Fibroblast of skin of abdomen (primary cell): ENCODE measurements at regions not wholly inside any gene's neighbourhood (a gene's known extent, or its start where the extent isn't known, plus 50 kb on each side); places are given as distances from the start of the nearest gene placed in this dataset.
"Not testable (repeated sequence)": the region's sequence is repeated elsewhere in the genome, so short reads cannot be mapped to it uniquely, and the experiment has no call there.

Source experiments
- DNase-seq: peaks from one replicate; pipeline ENCODE4 v3.0.0-alpha.2; 2013

DNA sequence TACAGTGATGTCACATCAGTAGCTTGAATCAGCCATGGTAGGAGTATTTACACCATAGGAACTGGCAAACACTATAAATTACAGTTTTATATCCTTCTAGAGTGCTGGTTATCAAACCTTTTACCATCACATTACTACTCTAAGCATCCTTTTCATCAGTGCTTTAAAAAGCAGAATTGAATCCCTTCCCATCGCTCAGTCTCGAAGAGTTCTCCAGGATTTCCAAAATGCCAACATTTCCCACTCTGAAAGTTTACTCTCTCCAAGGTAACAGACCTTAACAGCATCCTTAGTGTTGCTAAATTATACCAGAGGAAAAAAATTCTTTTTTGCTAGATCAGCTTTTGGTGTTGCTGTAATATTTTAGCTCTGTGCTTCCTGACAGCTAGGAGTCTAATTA, 209.4 kb upstream of the USP15 start:
- no peak for DNase-seq

- no peak for DNase-seq
Measured at GRCh38 chr12:62069976-62070375, 190.2 kb upstream of the USP15 start.

GRCh38 chr12:62073236-62073635, 187.0 kb upstream of the USP15 start:
- not testable (repeated sequence) for DNase-seq

GRCh38 chr12:62075870-62076269, 184.3 kb upstream of the USP15 start:
- no peak for DNase-seq

DNA sequence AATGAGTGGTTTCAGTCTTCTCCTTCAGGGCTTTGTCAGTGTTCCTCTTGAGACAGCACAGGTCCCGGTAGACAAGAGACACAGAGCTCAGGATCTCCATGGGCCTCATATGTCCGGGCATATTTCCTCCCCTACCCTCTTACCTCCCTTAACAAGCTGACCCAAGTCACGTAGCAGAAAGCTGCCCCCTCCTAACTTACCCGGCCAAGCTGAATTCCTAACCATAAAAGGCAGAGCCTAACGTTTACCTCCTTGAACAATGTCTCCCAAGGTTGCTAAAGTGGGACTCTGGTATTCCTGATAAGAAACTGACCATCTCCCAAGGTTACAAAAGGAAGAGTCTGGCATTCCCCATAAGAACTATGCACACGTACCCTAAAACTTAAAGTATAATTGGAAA, 182.2 kb upstream of the USP15 start:
- no peak for DNase-seq

DNA sequence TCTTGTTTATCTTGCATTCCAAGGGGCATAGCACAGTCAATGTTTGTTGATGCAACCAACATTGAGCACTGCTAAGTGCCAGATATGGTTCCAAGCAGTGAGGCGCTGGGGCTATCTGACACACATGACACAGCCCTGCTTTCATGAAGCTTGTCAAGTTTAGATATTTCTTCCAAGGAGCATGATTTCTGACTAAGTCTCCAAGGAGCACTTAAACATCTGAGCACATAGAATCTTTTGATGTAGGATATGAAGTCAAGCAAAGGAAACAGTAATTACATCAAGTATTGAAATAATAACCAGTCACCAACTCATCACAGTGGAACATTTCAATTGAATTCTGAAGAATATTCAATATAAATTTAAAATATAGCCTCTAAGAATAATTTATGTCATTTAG, 177.8 kb upstream of the USP15 start:
- no peak for DNase-seq

DNA sequence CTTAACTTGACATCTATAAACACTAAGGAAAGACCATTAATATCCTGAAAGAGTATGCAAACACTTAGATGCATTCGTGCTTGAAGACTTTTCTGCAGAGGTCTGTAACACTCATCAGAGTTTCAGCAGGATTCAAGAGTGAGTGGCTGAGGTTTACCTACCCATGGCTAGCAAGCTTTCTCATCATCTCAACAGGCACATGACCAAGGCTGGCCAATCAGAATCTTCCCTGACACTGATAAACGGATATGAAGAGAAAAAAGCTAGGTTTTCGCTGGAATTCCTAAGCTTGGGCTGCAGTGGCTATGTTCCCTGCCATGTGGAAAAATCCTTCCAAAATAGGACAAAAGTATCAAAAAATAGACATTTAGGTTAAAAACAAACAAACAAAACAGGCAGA, 162.1 kb upstream of the USP15 start:
- DNase-seq: no peak

- no peak for DNase-seq
Measured at GRCh38 chr12:62103748-62104147, 156.5 kb upstream of the USP15 start.

- DNase-seq: no peak
Measured at GRCh38 chr12:62106547-62107185, 153.5 kb upstream of the USP15 start.

GRCh38 chr12:62113366-62114011, 146.7 kb upstream of the USP15 start:
- DNase-seq: no peak

DNA sequence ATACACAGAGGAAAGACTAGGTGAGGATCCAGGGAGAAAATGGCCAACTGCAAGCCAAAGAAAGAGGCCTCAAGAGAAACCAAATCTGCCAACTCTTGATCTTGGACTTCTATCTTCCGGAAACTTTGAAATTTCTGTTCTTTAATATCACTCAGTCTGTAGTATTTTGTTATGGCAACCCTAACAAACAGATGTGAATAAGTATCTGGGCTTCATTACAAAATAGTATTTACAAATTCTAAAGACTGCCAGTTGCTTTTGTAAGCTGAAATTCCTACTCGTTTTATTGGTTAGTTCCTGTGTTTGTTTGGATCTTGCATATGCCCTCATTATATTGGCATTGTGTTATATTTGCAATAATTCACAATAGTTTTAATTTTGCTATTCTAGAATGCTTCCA, 143.2 kb upstream of the USP15 start:
- DNase-seq: no peak

DNA sequence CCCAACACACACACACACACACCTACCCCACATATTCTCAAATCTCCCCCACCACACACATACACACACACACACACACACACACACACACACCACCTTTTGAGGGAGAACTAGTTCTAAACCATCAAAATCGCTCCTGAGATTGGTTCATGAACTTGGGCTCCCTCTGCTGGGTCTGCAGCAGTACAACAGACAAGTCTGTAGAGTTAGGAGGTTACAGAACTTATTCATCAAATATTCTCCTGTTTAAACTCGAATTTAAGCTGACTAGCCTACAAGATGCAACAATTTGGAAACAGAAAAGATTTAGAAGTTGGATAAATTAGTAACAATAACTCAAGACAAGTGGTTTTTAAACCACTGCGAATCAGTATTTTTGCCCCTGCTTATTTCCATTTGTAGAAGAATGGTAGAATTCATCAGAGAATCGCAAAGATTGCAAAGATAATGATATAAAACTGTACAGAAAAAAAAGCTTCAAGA, 136.4 kb upstream of the USP15 start:
- peak; percentile 51 for DNase-seq

DNA sequence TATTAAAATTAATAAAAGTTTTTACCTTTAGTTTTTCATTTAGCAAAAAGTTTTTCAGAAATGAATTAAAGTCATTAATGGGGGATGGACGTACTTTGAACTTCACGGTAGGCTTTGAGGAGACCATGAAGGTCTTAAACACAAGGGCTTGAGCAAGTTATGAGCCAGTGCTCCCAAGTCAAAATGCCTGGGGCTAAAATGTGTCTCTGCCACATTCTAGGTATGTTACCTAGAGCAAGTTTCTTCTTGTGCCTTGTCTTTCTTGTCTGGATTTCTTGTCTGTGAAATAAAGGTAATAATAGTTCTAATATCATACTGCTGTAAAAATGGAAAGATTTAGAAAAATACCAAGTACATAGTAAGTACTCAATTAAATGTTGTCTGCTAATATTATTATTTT, 132.7 kb upstream of the USP15 start:
- DNase-seq: no peak

- DNase-seq: peak; percentile 5
Measured at GRCh38 chr12:62128175-62128975, 131.8 kb upstream of the USP15 start.

- DNase-seq: no peak
Measured at GRCh38 chr12:62129291-62129690, 130.9 kb upstream of the USP15 start.

GRCh38 chr12:62130402-62130801, 129.8 kb upstream of the USP15 start:
- no peak for DNase-seq

DNA sequence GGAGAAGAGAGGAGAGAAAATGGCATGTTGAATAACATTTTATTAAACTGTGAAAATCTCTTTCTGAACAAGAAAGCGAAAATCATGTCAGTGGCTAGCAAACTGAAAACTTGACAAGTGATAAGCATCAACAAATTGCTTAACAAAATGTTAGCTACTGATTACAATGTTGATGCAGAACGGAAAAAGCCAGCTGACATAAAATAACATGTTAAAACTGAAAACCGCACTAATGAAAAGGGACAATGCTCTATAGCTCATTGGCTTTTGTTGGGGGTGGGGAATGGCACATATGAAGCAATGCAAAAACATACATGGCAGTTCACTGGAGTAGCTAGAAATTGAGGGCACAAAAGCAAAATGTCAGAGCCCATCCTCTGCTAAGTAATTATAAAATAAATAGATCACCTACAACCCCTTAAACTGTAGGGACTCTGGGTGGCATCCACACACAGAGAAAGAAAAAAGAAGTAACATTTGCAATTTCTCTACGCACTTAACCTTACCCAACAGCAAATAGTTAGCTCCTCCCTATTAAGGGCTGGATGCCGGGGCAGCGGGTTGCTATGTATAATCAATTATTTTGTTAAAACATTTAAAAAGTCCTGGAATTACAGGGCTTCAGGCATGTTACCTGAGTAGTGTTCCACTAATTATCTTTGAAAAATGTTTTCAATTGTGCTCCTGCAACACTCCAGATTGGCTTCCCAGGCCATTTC, 129.2 kb upstream of the USP15 start:
- DNase-seq: no peak

GRCh38 chr12:62133440-62133839, 126.8 kb upstream of the USP15 start:
- DNase-seq: no peak

- peak; percentile 13 for DNase-seq
Measured at GRCh38 chr12:62135553-62136200, 124.5 kb upstream of the USP15 start.

- no peak for DNase-seq
Measured at GRCh38 chr12:62136496-62136895, 123.7 kb upstream of the USP15 start.

DNA sequence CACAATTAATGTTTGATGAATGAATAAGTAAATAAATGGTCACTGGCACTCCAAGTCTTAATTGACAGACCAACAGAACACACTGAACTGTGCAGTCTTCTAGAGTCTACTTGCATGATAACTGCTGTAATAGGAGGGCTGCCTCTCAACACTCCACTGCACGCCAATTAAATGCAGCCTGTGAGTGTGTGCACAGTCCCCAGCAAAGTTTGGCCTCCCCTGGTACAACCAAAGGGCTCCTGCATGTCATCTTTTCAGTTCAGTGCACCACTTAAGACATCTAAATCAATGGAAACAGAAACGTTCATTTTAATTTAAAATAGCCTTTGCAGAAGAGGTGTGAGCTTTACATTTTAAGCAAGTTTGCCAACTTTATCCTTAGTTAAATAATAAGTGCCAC, 121.7 kb upstream of the USP15 start:
- DNase-seq: no peak

DNA sequence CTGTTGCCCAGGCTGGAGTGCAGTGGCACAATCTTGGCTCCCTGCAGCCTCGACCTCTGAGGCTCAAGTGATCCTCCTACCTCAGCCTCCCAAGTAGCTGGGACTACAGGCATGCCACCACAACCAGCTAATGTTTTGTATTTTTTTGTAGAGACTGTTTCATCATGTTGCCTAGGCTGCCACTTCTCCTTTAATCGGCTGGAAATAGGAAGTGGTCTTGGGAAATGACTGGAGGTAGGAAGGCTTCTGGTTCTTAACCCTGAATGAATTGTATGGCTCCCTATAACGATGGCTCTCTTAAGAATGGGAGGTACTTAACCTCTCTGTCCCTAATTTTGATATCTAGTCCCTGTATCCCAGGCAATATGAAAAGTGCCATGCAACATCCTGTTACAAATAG, 113.9 kb upstream of the USP15 start:
- no peak for DNase-seq

GRCh38 chr12:62158013-62158412, 102.2 kb upstream of the USP15 start:
- DNase-seq: no peak
